Right lobe of liver (tissue), 4 donors: ENCODE measurements at regions not wholly inside any gene's neighbourhood (a gene's known extent, or its start where the extent isn't known, plus 50 kb on each side); places are given as distances from the start of the nearest gene placed in this dataset.

Experiments used
- CTCF ChIP-seq, 4 donors: fragments of 200-600 bp in 3 of 4; fragments of 450-650 bp in 1 of 4; IDR thresholded peaks; one replicate each; pipeline versions ENCODE4 v1.5.1 to v1.8.0; 2016 to 2022; ENCODE audit warnings: antibody characterized with exemption in 4 of 4, mild to moderate bottlenecking in 2 of 4
- POLR2A ChIP-seq: fragments of 450-650 bp; IDR thresholded peaks from one replicate; pipeline ENCODE4 v1.6.1; 2017; ENCODE audit warnings: antibody characterized with exemption, mild to moderate bottlenecking
- donor health status: DM: no; HTN: no; CAD: no.
- donor health status: DM: no; HTN: no; CAD: no.
- donor health status: DM: no; HTN: yes; CAD: no.

GRCh38 chr6:140494321-140495108 is 1120.1 kb upstream of the CITED2 start:
- no peak for TF ChIP-seq CTCF (IDR thresholded peaks at IDR 0.05)
- no peak for TF ChIP-seq POLR2A
